GM18867 (cell line): ENCODE measurements at regions not wholly inside any gene's neighbourhood (a gene's known extent, or its start where the extent isn't known, plus 50 kb on each side); places are given as distances from the start of the nearest gene placed in this dataset.

Experiments used
- ATAC-seq: cut with Tn5 transposase; IDR thresholded peaks from one replicate; pipeline ENCODE4 v1.9.1; 2021; ENCODE audit warnings: mild to moderate bottlenecking, moderate library complexity; ENCODE audit not compliant: unreplicated experiment

DNA sequence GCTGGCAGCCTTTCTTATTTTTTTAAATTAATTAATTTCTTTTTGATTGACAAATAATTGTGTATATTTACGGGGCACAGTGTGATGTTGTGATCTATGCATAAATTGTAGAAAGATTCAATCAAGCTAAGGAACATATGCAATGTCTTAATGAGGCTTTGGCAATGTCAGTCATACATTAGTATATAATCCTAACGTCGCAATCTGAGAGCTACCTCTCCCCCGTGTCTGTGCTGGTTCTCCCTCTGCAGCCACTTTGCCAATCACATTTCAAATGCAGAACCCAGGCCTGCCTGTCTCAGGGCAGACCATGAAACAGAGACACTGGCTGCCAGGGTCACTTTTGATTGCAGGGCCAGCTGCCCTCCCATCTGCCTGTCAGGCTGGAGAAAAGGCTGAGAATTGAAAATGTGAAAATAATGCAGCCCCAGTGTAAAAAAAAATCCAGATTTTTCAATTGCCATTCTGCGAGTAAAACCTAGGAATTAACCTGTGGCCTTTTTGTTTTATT lies 56.3 kb downstream of the SLC24A2 start:
- ATAC-seq = no peak

DNA sequence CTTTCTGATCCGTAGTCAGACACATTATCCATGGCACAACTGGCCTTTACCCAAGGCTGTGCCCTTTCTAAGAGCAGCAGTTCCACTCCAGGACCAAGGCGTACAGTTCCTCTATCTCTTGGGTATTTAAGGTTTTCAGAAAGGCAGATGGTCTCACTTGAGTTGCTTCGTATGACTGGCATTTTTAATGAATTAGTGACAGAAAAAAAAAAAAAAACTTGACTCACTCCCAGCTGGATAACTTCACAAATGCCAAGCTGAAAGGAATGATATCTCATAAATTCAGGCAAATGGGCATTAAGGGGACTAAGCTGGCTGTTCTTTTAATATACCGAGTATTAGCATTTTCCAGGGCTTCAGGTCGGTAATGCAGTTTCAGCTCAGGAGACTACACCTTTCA lies 60.7 kb downstream of the SLC24A2 start:
- no peak for ATAC-seq

DNA sequence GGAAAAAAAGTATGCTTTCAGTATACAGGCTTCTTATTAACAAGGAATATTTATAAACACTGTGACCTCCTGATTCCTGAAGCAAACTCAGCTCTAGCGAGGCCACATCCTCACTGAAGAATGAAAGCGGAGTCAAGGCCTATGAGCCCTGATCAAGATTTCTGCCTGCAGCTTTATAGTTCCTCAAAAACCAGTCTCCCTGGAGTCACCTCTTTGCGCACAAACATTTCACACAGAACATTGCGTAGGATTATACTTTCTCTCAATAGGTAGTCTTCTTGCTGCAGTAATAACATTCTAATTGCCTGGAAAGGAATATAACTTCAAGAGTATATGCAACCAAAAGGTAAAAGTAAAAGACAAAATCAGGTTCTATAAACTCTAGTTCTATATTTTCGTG lies 62.9 kb downstream of the SLC24A2 start:
- no peak for ATAC-seq

DNA sequence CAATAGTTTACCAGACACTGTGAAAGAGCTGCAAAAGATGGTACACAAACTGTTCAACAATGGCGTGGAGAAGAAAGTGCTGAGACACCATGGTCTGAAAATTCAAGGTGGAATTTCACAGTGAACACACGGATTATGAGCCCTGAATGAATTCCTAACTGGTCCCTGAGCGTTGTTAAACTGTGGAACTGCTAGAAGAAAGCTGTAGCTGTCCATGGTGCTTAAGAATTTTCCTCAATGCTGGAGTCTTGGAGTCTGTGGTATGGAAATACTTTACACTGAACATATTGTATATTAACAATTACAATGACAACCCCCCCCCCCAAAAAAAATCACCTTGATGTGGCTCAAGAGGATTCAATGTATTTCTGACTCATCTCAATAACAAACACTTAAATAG lies 68.5 kb downstream of the SLC24A2 start:
- no peak for ATAC-seq

DNA sequence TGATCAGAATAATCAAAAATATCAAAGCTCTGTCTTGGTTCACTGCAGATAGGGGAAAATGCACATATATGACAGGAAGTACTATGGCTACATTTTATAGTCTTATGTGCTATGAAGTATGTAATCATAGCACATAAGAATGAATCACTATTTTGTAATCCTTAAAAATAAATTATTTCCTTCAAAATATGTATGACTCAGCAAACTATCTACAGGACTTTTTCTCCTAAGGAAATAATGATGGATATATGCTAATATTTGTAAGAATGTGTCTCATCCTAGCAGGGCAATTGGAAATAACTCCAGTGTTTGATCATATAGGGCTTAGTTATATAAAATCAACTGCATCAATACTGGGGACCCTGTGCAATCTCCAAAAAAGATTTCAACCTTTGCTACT lies 85.1 kb downstream of the SLC24A2 start:
- ATAC-seq = no peak

DNA sequence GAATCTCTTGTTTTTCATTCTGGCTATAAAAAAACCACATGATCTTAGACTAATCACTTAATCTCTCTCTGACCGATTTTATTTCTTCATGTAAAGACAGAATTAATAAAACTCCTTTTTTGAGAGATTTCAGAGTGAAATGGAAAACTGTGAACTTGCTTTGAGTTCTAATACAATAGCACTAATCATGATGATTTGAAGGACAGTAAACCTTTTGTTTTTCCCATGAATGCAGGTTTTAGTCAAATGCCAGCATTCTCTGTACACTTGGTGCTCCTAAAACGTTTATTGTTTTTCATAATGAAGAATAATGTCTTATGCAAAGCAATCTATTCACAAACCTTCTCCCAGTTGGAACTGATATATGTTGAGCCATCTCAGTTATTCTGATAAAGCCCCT lies 86.8 kb downstream of the SLC24A2 start:
- ATAC-seq = no peak

DNA sequence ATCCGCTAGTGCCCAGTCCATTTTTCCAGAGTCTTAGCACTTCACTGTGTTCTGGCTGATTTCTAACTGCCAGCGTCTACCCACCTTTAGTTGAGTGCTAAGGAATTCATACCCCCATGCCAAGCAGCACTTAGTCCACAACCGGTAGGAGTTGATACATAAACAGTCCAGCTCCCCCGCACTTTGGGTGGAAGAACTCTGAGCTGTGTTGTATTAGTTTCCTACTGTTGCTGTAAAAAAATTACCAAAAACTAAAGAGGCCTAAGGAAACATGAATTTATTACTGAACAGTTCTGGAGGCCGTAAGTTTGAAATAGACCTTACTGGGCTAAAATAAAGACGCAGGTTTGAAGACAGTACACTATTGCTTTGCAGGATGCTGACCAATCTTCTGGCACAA lies 87.6 kb downstream of the SLC24A2 start:
- ATAC-seq = no peak

DNA sequence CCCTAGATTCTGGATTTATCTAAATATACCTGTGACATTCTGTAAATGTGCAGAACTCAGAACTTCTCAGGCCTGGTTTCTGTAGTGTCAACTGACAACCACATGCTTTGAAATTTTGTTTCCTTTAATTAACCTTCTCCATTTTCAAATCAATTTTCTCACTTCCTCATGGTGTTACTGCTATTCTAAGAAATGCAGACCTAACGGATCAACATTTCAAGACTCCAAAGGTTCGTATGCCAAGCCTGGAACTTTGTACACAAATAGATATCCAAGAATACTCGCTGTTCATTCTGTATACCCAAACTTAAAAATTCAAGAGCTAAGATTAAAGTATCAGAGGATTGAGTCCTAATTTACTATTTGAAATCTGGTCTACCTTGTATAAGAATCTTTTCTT lies 88.1 kb downstream of the SLC24A2 start:
- ATAC-seq = no peak

DNA sequence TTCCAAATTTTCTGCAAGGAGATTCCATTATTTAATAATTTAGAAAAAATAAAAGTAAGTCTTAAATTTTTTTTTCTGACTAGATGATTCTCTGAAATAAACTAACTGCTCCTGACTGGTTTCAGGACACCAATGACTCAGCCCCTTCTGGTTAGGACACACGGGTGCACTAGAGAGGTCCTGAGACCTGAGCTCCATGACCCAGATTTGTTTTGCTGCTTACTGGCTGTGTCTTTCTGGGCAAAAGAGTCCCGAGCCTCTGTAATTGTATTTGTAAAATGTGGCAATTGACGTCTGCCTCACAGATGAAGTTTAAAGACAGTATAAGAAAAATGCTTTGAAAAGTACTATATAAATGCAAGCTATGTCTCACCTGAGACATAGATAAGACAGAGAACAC lies 89.1 kb downstream of the SLC24A2 start:
- no peak for ATAC-seq

DNA sequence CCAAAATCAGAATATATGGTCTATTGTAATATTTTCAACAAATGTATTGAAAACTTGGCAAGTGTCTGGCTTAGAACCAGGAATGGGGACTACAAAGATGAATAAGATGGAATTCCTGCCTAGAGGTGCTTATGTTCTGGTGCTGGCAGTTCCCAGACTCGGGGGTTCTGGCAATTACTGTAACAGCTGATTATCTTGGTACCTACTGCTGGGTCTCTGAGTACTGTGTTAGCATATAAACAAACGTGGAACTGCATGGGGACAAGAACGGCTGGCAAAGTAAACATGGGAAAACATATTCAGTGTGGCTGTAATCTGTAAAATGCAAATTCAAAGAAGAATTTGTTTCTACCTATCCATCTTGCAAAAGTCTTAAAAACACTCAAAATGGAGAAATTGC lies 89.9 kb downstream of the SLC24A2 start:
- ATAC-seq = no peak

DNA sequence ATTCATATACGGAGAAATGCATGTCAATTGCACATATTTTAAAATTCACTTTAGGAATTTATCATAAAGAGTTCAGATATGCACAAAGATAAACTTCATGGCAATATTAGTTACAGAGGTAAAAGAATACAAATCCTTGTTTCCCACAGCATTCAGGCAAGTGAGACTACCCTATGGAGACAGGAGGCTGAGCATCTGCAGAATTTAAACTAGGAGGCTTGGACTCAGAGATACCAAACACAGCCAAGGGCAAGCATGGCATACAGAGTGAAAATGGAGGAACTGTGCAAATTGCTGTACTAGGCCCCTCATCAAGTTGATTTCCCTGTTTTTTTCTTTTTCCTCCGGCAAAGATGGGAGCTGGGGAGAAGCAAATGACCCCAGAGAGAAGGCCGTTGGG lies 94.2 kb downstream of the SLC24A2 start:
- no peak for ATAC-seq

DNA sequence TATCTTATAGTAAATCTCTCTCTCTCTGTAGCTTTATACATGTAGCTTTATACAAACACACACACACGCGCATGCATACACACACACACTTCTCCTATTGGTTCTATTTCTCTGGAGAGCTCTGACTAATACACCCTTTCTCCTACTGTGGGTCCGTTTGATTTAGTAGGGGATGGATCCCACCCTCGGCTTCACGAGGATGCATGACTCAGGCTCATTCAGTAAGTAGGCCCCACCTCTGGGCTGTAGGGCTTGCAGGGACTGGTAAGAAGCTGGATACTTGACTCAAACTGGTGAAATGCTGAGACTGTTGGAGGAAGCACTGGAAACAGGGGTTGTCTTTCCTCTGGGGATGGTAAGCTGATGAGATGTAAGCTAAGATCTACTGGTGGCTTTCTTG lies 98.7 kb downstream of the SLC24A2 start:
- no peak for ATAC-seq

DNA sequence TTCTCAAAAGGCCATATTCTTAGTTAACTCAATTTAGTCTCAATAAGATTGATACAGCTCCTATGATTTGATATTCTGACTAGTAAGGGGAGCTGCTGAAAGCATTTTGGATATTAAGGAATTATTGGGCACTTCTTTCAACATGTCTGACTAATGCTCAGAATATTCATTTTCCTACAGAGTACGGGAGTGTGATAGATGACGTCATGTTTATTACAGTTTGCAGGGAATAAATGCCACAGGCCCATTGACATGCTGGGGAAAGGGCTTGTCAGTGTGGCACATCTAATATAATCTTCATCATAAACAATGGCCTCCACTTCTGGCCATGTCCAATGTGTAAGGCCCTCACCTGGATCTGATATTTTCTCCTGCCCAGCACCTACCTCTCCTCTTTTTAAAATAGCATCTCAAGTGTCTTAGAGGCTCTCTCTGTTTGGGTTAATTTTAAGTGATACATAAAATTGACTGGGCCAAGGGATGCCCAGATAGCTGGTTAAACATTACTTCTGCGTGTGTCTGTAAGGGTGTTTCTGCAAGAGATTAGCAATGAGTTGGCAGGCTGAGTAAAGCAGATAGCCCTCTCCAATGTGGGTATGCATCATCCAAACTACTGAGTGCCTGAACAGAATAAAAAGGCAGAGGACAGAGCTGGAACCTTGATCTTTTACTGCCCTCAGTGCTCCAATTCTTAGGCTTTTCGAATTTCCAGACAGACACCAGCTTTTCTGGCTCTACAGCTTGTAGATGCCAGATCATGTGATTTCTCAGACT lies 99.3 kb downstream of the SLC24A2 start:
- ATAC-seq = no peak

DNA sequence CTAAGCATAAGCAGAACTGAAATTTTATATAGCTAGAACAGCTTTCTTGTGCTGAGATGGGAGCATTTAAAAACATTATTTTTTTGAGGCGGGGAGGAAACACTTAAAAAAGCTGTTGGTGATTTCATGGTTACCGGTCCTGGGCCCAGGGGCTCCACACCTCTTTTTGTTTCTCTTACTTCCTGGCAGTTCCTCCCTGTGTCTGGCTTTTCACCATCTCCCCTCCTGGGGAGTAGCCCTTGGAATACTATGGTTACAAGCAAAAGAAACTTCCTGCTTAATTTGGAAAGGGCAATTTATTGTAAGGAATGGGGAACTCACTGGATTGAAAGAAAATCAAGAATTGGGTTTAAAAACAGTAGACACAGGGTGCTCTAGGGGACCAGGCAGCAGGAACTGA lies 105.1 kb downstream of the SLC24A2 start:
- ATAC-seq = no peak

DNA sequence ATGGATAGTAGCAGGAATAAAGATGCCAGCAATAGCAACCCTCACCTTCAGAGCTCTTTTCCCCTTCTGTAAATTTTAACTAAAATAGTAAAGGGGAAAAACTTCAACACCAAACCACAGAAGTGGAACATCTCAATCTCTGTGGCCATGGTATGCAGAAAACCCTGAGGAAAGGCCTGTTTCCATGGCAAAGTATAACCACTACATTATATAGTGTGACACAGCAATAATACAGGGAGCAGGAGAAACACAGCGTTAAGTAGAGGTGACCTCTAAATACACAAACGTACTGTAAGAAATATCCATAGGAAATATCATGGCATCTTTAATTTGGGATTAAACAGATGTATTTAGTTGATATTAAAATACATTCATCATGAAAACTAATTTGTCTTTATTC lies 106.4 kb downstream of the SLC24A2 start:
- no peak for ATAC-seq

DNA sequence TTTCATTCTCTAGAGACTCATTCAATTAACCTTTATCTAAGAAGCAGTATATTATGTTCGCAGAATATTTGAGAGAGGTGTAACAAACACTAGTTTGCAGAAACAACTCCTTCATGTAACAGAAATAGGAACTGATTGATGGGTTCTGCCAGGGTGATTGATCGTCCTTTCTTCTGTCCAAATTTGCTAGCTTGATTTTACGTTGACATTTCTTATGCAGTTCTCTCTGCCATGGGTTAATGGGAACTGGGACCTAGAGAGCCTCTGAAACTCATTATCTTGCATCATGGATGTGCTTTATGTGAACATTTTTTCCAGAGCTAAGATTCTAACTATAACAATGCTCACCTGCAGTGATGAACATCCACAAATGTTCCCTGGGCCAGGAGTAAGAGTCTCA lies 107.0 kb downstream of the SLC24A2 start:
- ATAC-seq = no peak

DNA sequence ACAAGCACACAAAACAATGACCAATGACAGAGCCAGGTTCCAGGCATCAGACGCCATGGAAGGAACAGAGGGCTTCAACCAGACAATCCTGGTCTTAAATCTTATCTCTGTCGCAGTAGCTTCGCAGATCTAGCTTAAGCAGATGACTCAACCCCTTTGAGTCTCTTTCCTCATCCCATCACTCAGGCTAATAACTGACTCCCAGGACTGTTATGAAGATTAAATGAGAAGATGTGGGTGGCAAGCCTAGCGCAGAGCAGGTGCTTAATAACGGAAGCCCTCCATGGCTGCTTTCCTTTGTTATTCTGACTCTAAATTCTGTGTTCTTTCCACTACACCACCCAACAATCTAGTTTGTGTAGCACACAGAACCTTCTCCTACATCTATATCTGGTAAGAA lies 110.9 kb downstream of the SLC24A2 start:
- no peak for ATAC-seq

DNA sequence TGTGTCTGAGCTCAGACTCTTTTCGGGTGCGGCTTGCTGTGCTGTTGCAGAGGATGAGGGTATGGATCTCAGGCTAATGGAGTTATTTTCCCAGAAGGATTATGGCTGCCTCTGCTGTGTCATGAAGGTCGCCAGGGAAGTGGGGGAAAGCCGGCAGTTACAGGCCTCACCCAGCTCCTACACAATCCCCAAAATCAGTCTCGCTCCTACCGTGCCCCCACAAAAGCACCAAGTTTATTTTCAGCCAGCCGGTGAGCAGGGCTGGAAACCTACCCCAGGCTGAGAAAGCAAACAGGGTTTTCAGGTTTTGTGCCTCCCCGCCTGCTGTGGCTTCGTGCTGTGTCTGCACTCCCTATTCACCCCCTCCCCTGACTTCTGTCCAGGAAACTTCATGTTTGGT lies 113.3 kb downstream of the SLC24A2 start:
- no peak for ATAC-seq

DNA sequence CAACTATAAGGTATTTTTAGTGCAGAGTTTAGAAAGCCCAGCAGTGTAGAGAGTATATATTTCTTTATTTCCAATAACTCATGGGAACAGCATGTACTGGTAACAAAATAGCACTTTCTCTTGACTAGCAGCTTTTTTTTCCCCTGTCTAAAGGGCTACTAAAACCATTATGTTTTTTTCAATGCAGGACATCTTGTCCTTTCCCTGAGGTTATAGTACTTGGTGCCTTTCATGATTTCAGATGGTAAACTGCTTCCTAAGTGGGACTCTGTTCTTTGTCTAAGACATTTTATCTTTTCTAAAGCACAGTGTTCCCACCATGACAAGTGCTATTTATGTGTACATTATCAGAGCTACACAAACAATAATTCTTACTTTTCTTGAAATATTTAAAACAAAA lies 122.3 kb downstream of the SLC24A2 start:
- ATAC-seq = no peak

DNA sequence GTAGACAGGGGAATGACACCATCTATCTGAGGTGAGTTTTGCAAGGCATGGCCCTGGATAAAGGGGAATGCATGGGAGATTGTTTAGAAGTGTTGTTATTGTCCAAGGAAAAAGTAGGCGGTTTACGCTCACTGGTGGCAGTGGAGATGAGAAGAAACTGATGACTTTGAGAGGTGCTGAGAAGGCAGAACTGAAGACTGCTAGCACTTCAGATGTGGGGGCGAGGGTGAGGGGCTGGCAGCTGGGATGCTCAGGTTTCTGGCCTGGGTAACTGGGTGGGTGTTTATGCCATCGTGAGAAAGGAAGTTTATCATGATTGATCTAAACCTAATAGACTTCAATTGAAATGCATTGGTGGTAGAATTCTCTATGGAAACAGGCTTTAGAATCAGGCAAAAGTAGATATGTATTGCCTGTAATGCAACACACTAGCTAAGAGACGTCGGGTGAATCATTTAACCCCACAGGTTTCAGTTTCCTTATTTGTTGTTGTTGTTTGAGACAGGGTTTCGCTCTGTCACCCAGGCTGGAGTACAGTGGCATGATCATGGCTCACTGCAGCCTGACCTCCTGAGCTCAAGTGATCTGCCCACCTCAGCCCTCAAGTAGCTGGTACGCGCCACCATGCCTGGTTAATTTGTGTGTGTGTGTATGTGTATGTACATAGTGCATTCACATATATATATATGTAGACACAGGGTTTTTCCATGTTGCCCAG lies 123.5 kb downstream of the SLC24A2 start:
- ATAC-seq = peak; percentile 100

DNA sequence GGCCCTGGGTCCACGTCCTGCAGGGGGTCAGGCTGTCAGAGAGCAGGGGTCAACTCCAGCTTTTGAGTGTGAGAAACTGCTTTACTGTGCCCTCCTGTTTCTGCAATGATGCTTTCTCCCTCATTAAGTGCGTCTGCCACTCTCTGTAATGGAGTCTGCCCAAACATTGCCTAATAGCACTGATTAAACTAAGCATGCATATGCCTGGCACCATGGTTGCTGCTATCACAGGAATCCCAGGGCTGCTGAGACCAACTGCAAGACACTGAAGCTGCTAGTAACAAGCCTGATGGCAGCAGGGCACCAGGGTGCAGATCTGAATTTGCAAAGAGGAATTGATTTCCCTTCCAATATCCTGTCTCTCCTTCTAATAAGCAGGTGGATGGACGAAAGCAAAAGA lies 125.3 kb downstream of the SLC24A2 start:
- no peak for ATAC-seq

DNA sequence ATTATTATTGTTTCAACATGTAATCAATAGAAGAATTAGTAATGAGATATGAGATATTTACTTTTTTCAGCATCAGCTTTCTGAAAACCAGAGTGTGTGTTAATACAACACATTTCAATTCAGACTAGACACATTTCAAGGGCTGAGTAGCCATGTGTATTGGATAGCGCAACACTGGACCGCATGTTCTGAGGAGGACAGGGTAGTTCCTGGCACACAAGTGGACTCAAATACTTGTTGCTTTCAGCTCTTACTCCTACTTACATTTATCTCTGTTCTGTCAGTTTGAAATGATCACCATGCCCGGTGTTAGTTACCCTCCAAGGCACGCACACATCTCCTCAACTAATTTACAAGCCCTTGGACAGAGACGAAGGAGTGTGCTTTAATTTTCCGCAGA lies 126.6 kb downstream of the SLC24A2 start:
- ATAC-seq = no peak
